HFF-Myc (cell line): ENCODE measurements at regions not wholly inside any gene's neighbourhood (a gene's known extent, or its start where the extent isn't known, plus 50 kb on each side); places are given as distances from the start of the nearest gene placed in this dataset.

Source experiments
- DNase-seq: peaks from one replicate; pipeline ENCODE4 v3.0.0-alpha.2; 2011; ENCODE audit warnings: low read depth; ENCODE audit errors: extremely low read depth
- H3K4me3 ChIP-seq: replicated peaks from 2 replicates; pipeline ENCODE4 v1.5.1; 2011; ENCODE audit warnings: low read depth, mild to moderate bottlenecking, control low read depth, low read length
- CTCF ChIP-seq: IDR thresholded peaks from 2 replicates; pipeline ENCODE4 v1.5.1; 2012; ENCODE audit warnings: mild to moderate bottlenecking, low read depth, low read length, control low read depth; ENCODE audit errors: missing control alignments

- no peak for TF ChIP-seq CTCF
- no peak for DNase-seq
- H3K4me3 ChIP-seq: no peak overlapping the region
These were observed 52.7 kb upstream of the SERBP1 start for GRCh38 chr1:67482733-67483482.

DNA sequence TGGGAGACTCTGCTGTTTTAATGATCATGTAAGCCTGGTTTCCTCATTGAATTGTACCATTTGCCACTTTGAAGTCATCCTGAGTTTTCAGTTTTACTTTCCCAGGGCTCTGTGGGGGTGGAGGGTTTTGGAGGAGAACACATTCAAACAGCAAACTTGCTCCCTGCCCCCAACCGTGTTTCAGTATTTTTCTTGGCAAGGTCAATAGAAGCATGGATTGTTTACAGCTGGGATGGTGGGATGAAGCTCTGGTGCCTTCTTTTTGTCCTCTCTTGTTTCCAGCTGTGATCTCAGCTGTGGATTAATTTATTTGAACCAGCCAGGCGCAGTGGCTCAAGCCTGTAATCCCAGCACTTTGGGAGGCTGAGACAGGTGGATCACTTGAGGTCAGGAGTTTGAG, 54.3 kb upstream of the SERBP1 start:
- H3K4me3 ChIP-seq: no peak overlapping the region
- no peak for TF ChIP-seq CTCF
- DNase-seq: no peak

GRCh38 chr1:67485046-67485811, 55.0 kb upstream of the SERBP1 start:
- TF ChIP-seq CTCF: no peak
- no peak overlapping the region for H3K4me3 ChIP-seq
- DNase-seq: no peak

GRCh38 chr1:67489643-67490042, 59.4 kb upstream of the SERBP1 start:
- no peak for TF ChIP-seq CTCF
- no peak for DNase-seq
- no peak overlapping the region for H3K4me3 ChIP-seq

DNA sequence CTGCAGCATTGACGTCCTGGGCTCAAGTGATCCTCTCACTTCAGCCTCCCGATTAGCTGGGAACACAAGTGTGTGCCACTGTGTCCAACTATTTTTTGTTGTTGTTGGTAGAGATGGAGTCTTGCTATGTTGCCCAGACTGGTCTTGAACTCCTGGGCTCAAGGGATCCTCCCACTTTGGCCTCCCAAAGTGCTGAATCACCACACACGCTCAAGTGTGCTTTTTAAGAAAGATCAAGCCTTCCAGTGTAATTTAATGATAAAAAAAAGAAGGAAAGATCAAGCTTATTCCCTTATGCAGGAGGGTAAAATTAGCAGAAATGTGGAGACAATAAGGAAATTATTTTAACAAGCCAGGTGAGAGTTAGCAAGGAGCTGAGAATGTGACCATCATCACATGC, 61.1 kb upstream of the SERBP1 start:
- no peak overlapping the region for H3K4me3 ChIP-seq
- no peak for DNase-seq
- no peak for TF ChIP-seq CTCF

- no peak overlapping the region for H3K4me3 ChIP-seq
- DNase-seq: no peak
- no peak for TF ChIP-seq CTCF
These were observed 62.9 kb upstream of the SERBP1 start for GRCh38 chr1:67493148-67493547.
